Nephron (organoid): ENCODE measurements at regions not wholly inside any gene's neighbourhood (a gene's known extent, or its start where the extent isn't known, plus 50 kb on each side); places are given as distances from the start of the nearest gene placed in this dataset.

Experiments
- H3K27ac Mint-ChIP-seq, 3 experiments: 2 replicates each; pipeline ENCODE4 v1.8.0; 2020; ENCODE audit warnings: mixed read lengths in 3 of 3, mild to moderate bottlenecking in 2 of 3, moderate library complexity in 1 of 3
- H3K27me3 Mint-ChIP-seq: 2 replicates; pipeline ENCODE4 v1.8.0; 2021; ENCODE audit warnings: low read depth, mild to moderate bottlenecking, moderate library complexity, mixed read lengths
- H3K36me3 Mint-ChIP-seq: 2 replicates; pipeline ENCODE4 v1.8.0; 2020; ENCODE audit warnings: low read depth, mixed read lengths
- H3K4me1 Mint-ChIP-seq: 2 replicates; pipeline ENCODE4 v1.8.0; 2020; ENCODE audit warnings: mixed read lengths
- H3K4me3 Mint-ChIP-seq, 3 experiments: 2 replicates each; pipeline ENCODE4 v1.8.0; 2020; ENCODE audit warnings: mild to moderate bottlenecking in 3 of 3, mixed read lengths in 3 of 3, moderate library complexity in 2 of 3
- H3K9me3 Mint-ChIP-seq: 2 replicates; pipeline ENCODE4 v1.8.0; 2020; ENCODE audit warnings: mixed read lengths
- CTCF ChIP-seq, 3 experiments: fragments of 200-600 bp; sonication (generic); IDR thresholded peaks; one replicate each; pipeline ENCODE4 v1.5.0; 2021; ENCODE audit warnings: antibody characterized with exemption in 3 of 3; ENCODE audit not compliant: unreplicated experiment in 3 of 3

GRCh38 chr10:78545756-78546155, 512.1 kb downstream of the RPS24 start:
- TF ChIP-seq CTCF (IDR thresholded peaks at IDR 0.05; ENCODE audit: unreplicated experiment in 3 of 3) = no peak
- H3K36me3 Mint-ChIP-seq = no peaks in the 10 kb centered on the region
- no peak overlapping the region for H3K4me3 Mint-ChIP-seq
- H3K27ac Mint-ChIP-seq = peak overlapping the region in 2 of 3 experiments; percentile 65 to 73
- H3K9me3 Mint-ChIP-seq = no peaks in the 10 kb centered on the region
- peaks cover 16% of the 10 kb centered on the region for H3K27me3 Mint-ChIP-seq
- H3K4me1 Mint-ChIP-seq = peaks cover 66% of the 10 kb centered on the region

GRCh38 chr10:78547397-78547796, 513.7 kb downstream of the RPS24 start:
- peak overlapping the region in 1 of 3 experiments; percentile 29 for H3K27ac Mint-ChIP-seq
- no peaks in the 10 kb centered on the region for H3K36me3 Mint-ChIP-seq
- no peak overlapping the region for H3K4me3 Mint-ChIP-seq
- H3K27me3 Mint-ChIP-seq = peaks cover 12% of the 10 kb centered on the region
- no peaks in the 10 kb centered on the region for H3K9me3 Mint-ChIP-seq
- peaks cover 70% of the 10 kb centered on the region for H3K4me1 Mint-ChIP-seq
- TF ChIP-seq CTCF (IDR thresholded peaks at IDR 0.05; ENCODE audit: unreplicated experiment in 3 of 3) = no peak

DNA sequence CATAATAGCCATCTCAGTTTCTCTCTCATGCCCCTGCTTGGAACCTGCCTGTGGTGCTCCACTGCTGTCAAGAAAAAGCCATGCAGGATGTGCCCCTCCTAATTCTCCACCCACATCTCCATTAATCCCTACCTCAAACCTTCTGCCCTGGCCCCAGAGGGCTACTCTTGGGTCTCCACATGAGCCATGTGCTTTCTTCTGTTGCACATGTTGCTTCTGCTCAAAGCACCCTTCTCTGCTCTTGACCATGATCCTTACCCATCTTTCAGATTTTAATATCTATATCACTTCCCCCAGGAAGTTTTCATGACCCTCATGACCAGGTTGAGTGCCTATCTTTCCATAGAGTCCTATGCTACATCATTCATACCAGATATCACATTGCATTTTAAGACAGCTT, 514.2 kb downstream of the RPS24 start:
- H3K36me3 Mint-ChIP-seq = no peaks in the 10 kb centered on the region
- H3K27me3 Mint-ChIP-seq = peaks cover 12% of the 10 kb centered on the region
- no peak overlapping the region for H3K4me3 Mint-ChIP-seq
- H3K9me3 Mint-ChIP-seq = no peaks in the 10 kb centered on the region
- peaks cover 72% of the 10 kb centered on the region for H3K4me1 Mint-ChIP-seq
- H3K27ac Mint-ChIP-seq = peak overlapping the region in 2 of 3 experiments; percentile 98 to 99
- TF ChIP-seq CTCF (IDR thresholded peaks at IDR 0.05; ENCODE audit: unreplicated experiment in 3 of 3) = no peak

GRCh38 chr10:78548369-78548768, 514.7 kb downstream of the RPS24 start:
- H3K36me3 Mint-ChIP-seq = no peaks in the 10 kb centered on the region
- H3K27ac Mint-ChIP-seq = peak overlapping the region; percentile 75 to 99 (median 98)
- no peak for TF ChIP-seq CTCF (IDR thresholded peaks at IDR 0.05; ENCODE audit: unreplicated experiment in 3 of 3)
- H3K4me1 Mint-ChIP-seq = peaks cover 71% of the 10 kb centered on the region
- H3K27me3 Mint-ChIP-seq = peaks cover 12% of the 10 kb centered on the region
- no peaks in the 10 kb centered on the region for H3K9me3 Mint-ChIP-seq
- no peak overlapping the region for H3K4me3 Mint-ChIP-seq

GRCh38 chr10:78549140-78549935, 515.7 kb downstream of the RPS24 start:
- no peaks in the 10 kb centered on the region for H3K36me3 Mint-ChIP-seq
- H3K27ac Mint-ChIP-seq = peak overlapping the region; percentile 75 to 99 (median 98)
- no peak for TF ChIP-seq CTCF (IDR thresholded peaks at IDR 0.05; ENCODE audit: unreplicated experiment in 3 of 3)
- H3K4me3 Mint-ChIP-seq = no peak overlapping the region
- no peaks in the 10 kb centered on the region for H3K9me3 Mint-ChIP-seq
- H3K27me3 Mint-ChIP-seq = peaks cover 12% of the 10 kb centered on the region
- H3K4me1 Mint-ChIP-seq = peaks cover 70% of the 10 kb centered on the region

- no peaks in the 10 kb centered on the region for H3K36me3 Mint-ChIP-seq
- H3K4me3 Mint-ChIP-seq = no peak overlapping the region
- H3K9me3 Mint-ChIP-seq = no peaks in the 10 kb centered on the region
- peaks cover 12% of the 10 kb centered on the region for H3K27me3 Mint-ChIP-seq
- H3K27ac Mint-ChIP-seq = peak overlapping the region; percentile 75 to 99 (median 98)
- peaks cover 65% of the 10 kb centered on the region for H3K4me1 Mint-ChIP-seq
- TF ChIP-seq CTCF (IDR thresholded peaks at IDR 0.05; ENCODE audit: unreplicated experiment in 3 of 3) = no peak
Measured at GRCh38 chr10:78550090-78550489, 516.4 kb downstream of the RPS24 start.
